Adrenal gland (tissue), 9 donors: ENCODE measurements at regions not wholly inside any gene's neighbourhood (a gene's known extent, or its start where the extent isn't known, plus 50 kb on each side); places are given as distances from the start of the nearest gene placed in this dataset.

Experiments used
- DNase-seq, 7 donors: peaks; one replicate each; pipeline ENCODE4 v3.0.0-alpha.2; 2019 to 2020
- H3K27ac ChIP-seq, 5 donors: fragments of 200-600 bp; sonication (generic) in 4 of 5; 1 replicate in 3 of 5; 2 replicates in 2 of 5; pipeline versions ENCODE4 v1.5.1 to v1.8.0; 2016 to 2020; ENCODE audit warnings: mild to moderate bottlenecking in 1 of 5
- H3K27me3 ChIP-seq: fragments of 200-600 bp; 2 replicates; pipeline ENCODE4 v1.8.0; 2021
- H3K36me3 ChIP-seq, 2 donors: fragments of 200-600 bp; replicated peaks in 1 of 2; 1 replicate in 1 of 2; 2 replicates in 1 of 2; pipeline versions ENCODE4 v1.5.1 to v1.8.0; 2018 to 2022
- H3K4me1 ChIP-seq, 2 donors: fragments of 200-600 bp; replicated peaks in 1 of 2; 1 replicate in 1 of 2; 2 replicates in 1 of 2; pipeline versions ENCODE4 v1.5.1 to v1.8.0; 2018 to 2021
- H3K4me3 ChIP-seq, 4 donors: fragments of 200-600 bp; sonication (generic) in 3 of 4; one replicate each; pipeline ENCODE4 v1.5.1; 2016 to 2018
- H3K9me3 ChIP-seq, 3 donors: fragments of 200-600 bp; sonication (generic) in 1 of 3; replicated peaks in 1 of 3; 1 replicate in 2 of 3; 2 replicates in 1 of 3; pipeline versions ENCODE4 v1.5.1 to v1.8.0; 2016 to 2021
- CTCF ChIP-seq, 6 experiments: fragments of 450-650 bp in 4 of 6; fragments of 200-600 bp in 2 of 6; sonication (generic) in 1 of 6; IDR thresholded peaks; 1 replicate in 5 of 6; 2 replicates in 1 of 6; pipeline versions ENCODE4 v1.5.1 to v1.8.0; 2016 to 2021; ENCODE audit warnings: antibody characterized with exemption in 6 of 6, mild to moderate bottlenecking in 2 of 6, moderate library complexity in 1 of 6
- POLR2A ChIP-seq, 2 donors: fragments of 450-650 bp; IDR thresholded peaks; one replicate each; pipeline ENCODE4 v1.6.1; 2017; ENCODE audit warnings: antibody characterized with exemption in 2 of 2, mild to moderate bottlenecking in 2 of 2, moderate library complexity in 1 of 2
- WGBS, 4 donors: extraction: QIAGEN DNeasy Blood & Tissue Kit in 2 of 4; methylation state at CpG; one replicate each; pipeline versions ENCODE4 v1.1.5 to v1.1.7; 2013 to 2017; 5-methylcytosine and 5-hydroxymethylcytosine counted together
- intact Hi-C, 2 donors: fragments of 100-400 bp; cut with DNase I; formaldehyde crosslinking; loops; one replicate each; pipeline versions ENCODE4 v1.14.1 to v1.15.0; 2022 to 2023
- donor health status: healthy with polysubstance abuse.
- donor health status: Bipolar disorder and iron deficiency.
- donor health status: DM: yes; HTN: yes; CAD: no.
- donor health status: DM: no; HTN: no; CAD: no.
- donor health status: DM: no; HTN: no; CAD: no.

- no peak for TF ChIP-seq POLR2A (IDR thresholded peaks at IDR 0.05)
- no peak for TF ChIP-seq CTCF (IDR thresholded peaks at IDR 0.05)
- Histone ChIP-seq H3K27me3 (no peaks in the 10 kb centered on the region), H3K27ac (no peak overlapping the region), H3K36me3 (no peaks in the 10 kb centered on the region), H3K9me3 (no peaks in the 10 kb centered on the region), H3K4me1 (no peaks in the 10 kb centered on the region), H3K4me3 (no peak overlapping the region)
- DNase-seq = no peak
- intact Hi-C loops = no loop called here
- 76 to 92% (median 82%) methylated on average over 6 of the region's 6 CpGs for WGBS, 4 donors
Observed at GRCh38 chr4:91935217-91935616, 368.5 kb upstream of the GRID2 start.

- Histone ChIP-seq H3K27me3 (no peaks in the 10 kb centered on the region), H3K9me3 (no peaks in the 10 kb centered on the region), H3K36me3 (no peaks in the 10 kb centered on the region), H3K4me1 (no peaks in the 10 kb centered on the region), H3K27ac (no peak overlapping the region), H3K4me3 (no peak overlapping the region)
- no peak for DNase-seq
- 36 to 44% (median 40%) methylated on average over 3 of the region's 3 CpGs for WGBS, 4 donors
- TF ChIP-seq CTCF (IDR thresholded peaks at IDR 0.05) = no peak
- no peak for TF ChIP-seq POLR2A (IDR thresholded peaks at IDR 0.05)
- intact Hi-C loops = no loop called here
Observed at GRCh38 chr4:91936311-91936710, 367.5 kb upstream of the GRID2 start.

GRCh38 chr4:91957963-91958362 is 345.8 kb upstream of the GRID2 start:
- H3K27ac ChIP-seq = no peak overlapping the region
- H3K36me3 ChIP-seq = no peaks in the 10 kb centered on the region
- H3K4me1 ChIP-seq = no peaks in the 10 kb centered on the region
- intact Hi-C loops = no loop called here
- WGBS, 4 donors = 71 to 85% (median 82%) methylated on average over 2 of the region's 2 CpGs
- TF ChIP-seq CTCF (IDR thresholded peaks at IDR 0.05) (no peak), POLR2A (IDR thresholded peaks at IDR 0.05) (no peak)
- no peak overlapping the region for H3K4me3 ChIP-seq
- no peaks in the 10 kb centered on the region for H3K9me3 ChIP-seq
- no peaks in the 10 kb centered on the region for H3K27me3 ChIP-seq
- DNase-seq = no peak

GRCh38 chr4:91958596-91958995 is 345.2 kb upstream of the GRID2 start:
- no peak for TF ChIP-seq POLR2A (IDR thresholded peaks at IDR 0.05)
- no peak for TF ChIP-seq CTCF (IDR thresholded peaks at IDR 0.05)
- no peak overlapping the region for H3K27ac ChIP-seq
- no peaks in the 10 kb centered on the region for H3K9me3 ChIP-seq
- no peaks in the 10 kb centered on the region for H3K4me1 ChIP-seq
- intact Hi-C loops = no loop called here
- no peak overlapping the region for H3K4me3 ChIP-seq
- 44 to 49% (median 46%) methylated on average over 2 of the region's 2 CpGs for WGBS, 4 donors
- H3K27me3 ChIP-seq = no peaks in the 10 kb centered on the region
- no peak for DNase-seq
- H3K36me3 ChIP-seq = no peaks in the 10 kb centered on the region
